ENCODE measurements at regions not wholly inside any gene's neighbourhood (a gene's known extent, or its start where the extent isn't known, plus 50 kb on each side); places are given as distances from the start of the nearest gene placed in this dataset.

GRCh38 chr3:102090721-102091045 lies 241.4 kb downstream of the NFKBIZ start:
- no peak for TF ChIP-seq SSRP1 (CRISPR knock-in tag; IDR thresholded peaks at IDR 0.05)
- TF ChIP-seq ZNF207 (IDR thresholded peaks at IDR 0.05; ENCODE audit: borderline replicate concordance) = no peak
- Histone ChIP-seq H3K27me3 (ENCODE audit: control insufficient read depth in 1 of 2, insufficient read depth in 2 of 2, low read length in 2 of 2) (no peaks in the 10 kb centered on the region), H2AFZ (ENCODE audit: low read length) (no peak overlapping the region), H3K9ac (ENCODE audit: insufficient read depth, low read depth, low read length) (no peak overlapping the region), H3K4me3 (replicated peaks in 1 of 3; ENCODE audit: insufficient read depth in 1 of 3, low read depth in 2 of 3, low read length in 3 of 3) (no peak overlapping the region), H4K20me1 (ENCODE audit: insufficient read depth, low read length) (no peaks in the 10 kb centered on the region), H3K9me3 (ENCODE audit: low read length) (no peaks in the 10 kb centered on the region), H3K4me2 (ENCODE audit: low read depth, low read length) (no peak overlapping the region), H3K4me1 (ENCODE audit: insufficient read depth, low read length) (no peaks in the 10 kb centered on the region), H3K36me3 (replicated peaks in 1 of 2; ENCODE audit: control insufficient read depth in 1 of 2, insufficient read depth in 2 of 2, low read length in 2 of 2) (no peaks in the 10 kb centered on the region), H3K79me2 (ENCODE audit: insufficient read depth, low read length) (no peaks in the 10 kb centered on the region), H3K27ac (ENCODE audit: extremely low read length, insufficient read depth, low read length) (no peak overlapping the region)
- 28% methylated on average over 3 of the region's 3 CpGs for WGBS (ENCODE audit: low lambda C conversion rate)
- ChIA-PET CTCF (ENCODE audit: low intra/inter-chr PET ratio, low total read pairs) (no interaction called here), POLR2A (no interaction called here)
- DNase-seq (ENCODE audit: low spot score) (no peak), FAIRE-seq (no peak), ATAC-seq (no peak)
- in situ Hi-C loops (cut with HindIII; ENCODE audit: extremely low pct_ligation_motif_present, low pct_unique_long_range_greater_than_20kb) = no loop called here
- intact Hi-C loops (cut with micrococcal nuclease; ENCODE audit: unreplicated experiment) = no loop called here
- BruUV-seq (replicated peaks) = no TSS peak

GRCh38 chr3:102091358-102091757 lies 242.0 kb downstream of the NFKBIZ start:
- no peaks in the 10 kb centered on the region for H4K20me1 ChIP-seq (ENCODE audit: insufficient read depth, low read length)
- no peaks in the 10 kb centered on the region for H3K4me1 ChIP-seq (ENCODE audit: insufficient read depth, low read length)
- H3K27me3 ChIP-seq (ENCODE audit: control insufficient read depth in 1 of 2, insufficient read depth in 2 of 2, low read length in 2 of 2) = no peaks in the 10 kb centered on the region
- no peak overlapping the region for H2AFZ ChIP-seq (ENCODE audit: low read length)
- no peak overlapping the region for H3K4me3 ChIP-seq (replicated peaks in 1 of 3; ENCODE audit: insufficient read depth in 1 of 3, low read depth in 2 of 3, low read length in 3 of 3)
- DNase-seq (ENCODE audit: low spot score) (no peak), FAIRE-seq (no peak), ATAC-seq (no peak)
- TF ChIP-seq CHCHD3 (CRISPR knock-in tag; IDR thresholded peaks at IDR 0.05) (no peak), MNT (IDR thresholded peaks at IDR 0.05) (peak; percentile 98), ZNF121 (CRISPR knock-in tag; IDR thresholded peaks at IDR 0.05) (no peak), PHB2 (IDR thresholded peaks at IDR 0.05; ENCODE audit: partially characterized antibody) (no peak)
- no peak overlapping the region for H3K27ac ChIP-seq (ENCODE audit: extremely low read length, insufficient read depth, low read length)
- H3K4me2 ChIP-seq (ENCODE audit: low read depth, low read length) = no peak overlapping the region
- intact Hi-C loops (cut with micrococcal nuclease; ENCODE audit: unreplicated experiment) = no loop called here
- H3K9me3 ChIP-seq (ENCODE audit: low read length) = no peaks in the 10 kb centered on the region
- ChIA-PET CTCF (ENCODE audit: low intra/inter-chr PET ratio, low total read pairs) (no interaction called here), POLR2A (no interaction called here)
- no peaks in the 10 kb centered on the region for H3K36me3 ChIP-seq (replicated peaks in 1 of 2; ENCODE audit: control insufficient read depth in 1 of 2, insufficient read depth in 2 of 2, low read length in 2 of 2)
- no peak overlapping the region for H3K9ac ChIP-seq (ENCODE audit: insufficient read depth, low read depth, low read length)
- BruUV-seq (replicated peaks) = no TSS peak
- in situ Hi-C loops (cut with HindIII; ENCODE audit: extremely low pct_ligation_motif_present, low pct_unique_long_range_greater_than_20kb) = no loop called here
- WGBS (ENCODE audit: low lambda C conversion rate) = 20% methylated on average over 2 of the region's 2 CpGs
- H3K79me2 ChIP-seq (ENCODE audit: insufficient read depth, low read length) = no peaks in the 10 kb centered on the region
